SK-N-SH treated with all-trans-retinoic acid at 6 μM for 48 hours (cell line): ENCODE measurements at regions not wholly inside any gene's neighbourhood (a gene's known extent, or its start where the extent isn't known, plus 50 kb on each side); places are given as distances from the start of the nearest gene placed in this dataset.

Experiments used
- ATAC-seq: fragments of 200-7000 bp; cut with Tn5 transposase; 3 replicates; pipeline ENCODE4 v1.9.1; 2020; ENCODE audit warnings: mild to moderate bottlenecking, moderate library complexity
- ARNTL ChIP-seq: fragments of 450-650 bp; formaldehyde crosslinking; IDR thresholded peaks from 2 replicates; pipeline ENCODE4 v1.5.0; 2020; ENCODE audit warnings: low read depth, mild to moderate bottlenecking, moderate library complexity, borderline replicate concordance
- BACH2 ChIP-seq: fragments of 250-450 bp; sonication (Bioruptor Pico); IDR thresholded peaks from 2 replicates; pipeline ENCODE4 v1.9.0; 2021; ENCODE audit warnings: mild to moderate bottlenecking, borderline replicate concordance
- CREB5 ChIP-seq: fragments of 250-450 bp; sonication (Bioruptor Pico); IDR thresholded peaks from 2 replicates; pipeline ENCODE4 v1.5.1; 2020; ENCODE audit warnings: low read depth, mild to moderate bottlenecking, moderate library complexity
- CSDC2 ChIP-seq: fragments of 250-450 bp; sonication (Bioruptor Pico); IDR thresholded peaks from 2 replicates; pipeline ENCODE4 v1.5.0; 2020; ENCODE audit warnings: mild to moderate bottlenecking, moderate library complexity
- ESRRG ChIP-seq: fragments of 250-450 bp; sonication (Bioruptor Pico); IDR thresholded peaks from 2 replicates; pipeline ENCODE4 v1.6.1; 2021; ENCODE audit warnings: mild to moderate bottlenecking
- GLIS3 ChIP-seq: fragments of 250-450 bp; sonication (Bioruptor Pico); IDR thresholded peaks from 2 replicates; pipeline ENCODE4 v1.5.0; 2020; ENCODE audit warnings: mild to moderate bottlenecking, moderate library complexity
- ISL1 ChIP-seq: fragments of 250-450 bp; sonication (Bioruptor Pico); IDR thresholded peaks from 2 replicates; pipeline ENCODE4 v2.1.2; 2022; ENCODE audit warnings: mild to moderate bottlenecking, moderate library complexity
- PPARA ChIP-seq: fragments of 250-450 bp; sonication (Bioruptor Pico); IDR thresholded peaks from 2 replicates; pipeline ENCODE4 v1.5.0; 2020; ENCODE audit warnings: mild to moderate bottlenecking, borderline replicate concordance
- RARB ChIP-seq: fragments of 250-450 bp; sonication (Bioruptor Pico); IDR thresholded peaks from 2 replicates; pipeline ENCODE4 v1.8.0; 2021; ENCODE audit warnings: mild to moderate bottlenecking, moderate library complexity
- SNAI2 ChIP-seq: fragments of 250-450 bp; sonication (Bioruptor Pico); IDR thresholded peaks from 2 replicates; pipeline ENCODE4 v1.5.0; 2020; ENCODE audit warnings: mild to moderate bottlenecking, moderate library complexity
- TCF4 ChIP-seq: fragments of 250-450 bp; sonication (Bioruptor Pico); IDR thresholded peaks from 2 replicates; pipeline ENCODE4 v1.8.0; 2021; ENCODE audit warnings: mild to moderate bottlenecking, moderate library complexity, borderline replicate concordance
- TOX ChIP-seq: fragments of 250-450 bp; sonication (Bioruptor Pico); IDR thresholded peaks from 2 replicates; pipeline ENCODE4 v1.8.0; 2021; ENCODE audit warnings: mild to moderate bottlenecking, moderate library complexity, borderline replicate concordance
- ZC3H10 ChIP-seq: fragments of 250-450 bp; sonication (Bioruptor Pico); IDR thresholded peaks from 2 replicates; pipeline ENCODE4 v1.5.1; 2021; ENCODE audit warnings: mild to moderate bottlenecking, moderate library complexity
- ZFP3 ChIP-seq: fragments of 250-450 bp; sonication (Bioruptor Pico); IDR thresholded peaks from 2 replicates; pipeline ENCODE4 v1.5.0; 2020; ENCODE audit warnings: mild to moderate bottlenecking, moderate library complexity
- ZFP30 ChIP-seq: fragments of 450-650 bp; formaldehyde crosslinking; IDR thresholded peaks from 2 replicates; pipeline ENCODE4 v1.5.0; 2022; ENCODE audit warnings: mild to moderate bottlenecking, moderate library complexity
- ZNF565 ChIP-seq: fragments of 450-650 bp; formaldehyde crosslinking; conservative IDR thresholded peaks from 2 replicates; pipeline ENCODE4 v1.5.0; 2020; ENCODE audit warnings: low read depth, mild to moderate bottlenecking, moderate library complexity
- ZNF8 ChIP-seq: fragments of 450-650 bp; formaldehyde crosslinking; IDR thresholded peaks from 2 replicates; pipeline ENCODE4 v1.5.0; 2020; ENCODE audit warnings: mild to moderate bottlenecking, moderate library complexity
- TF ChIP-seq, protein P1 (sequence below): fragments of 250-450 bp; sonication (Bioruptor Pico); IDR thresholded peaks from 2 replicates; pipeline ENCODE4 v1.8.0; 2021; ENCODE audit warnings: low read depth, mild to moderate bottlenecking, moderate library complexity, borderline replicate concordance
- TF ChIP-seq, protein P2 (sequence below): fragments of 250-450 bp; sonication (Bioruptor Pico); IDR thresholded peaks from 2 replicates; pipeline ENCODE4 v1.5.0; 2020; ENCODE audit warnings: mild to moderate bottlenecking, moderate library complexity
- TF ChIP-seq, protein P3 (sequence below): fragments of 250-450 bp; sonication (Bioruptor Pico); IDR thresholded peaks from 2 replicates; pipeline ENCODE4 v1.5.1; 2021; ENCODE audit warnings: mild to moderate bottlenecking, moderate library complexity

- TF ChIP-seq CSDC2 (CRISPR knock-in tag) (no peak), BACH2 (CRISPR knock-in tag) (no peak), GLIS3 (CRISPR knock-in tag) (no peak), ZNF565 (CRISPR knock-in tag) (no peak), TCF4 (CRISPR knock-in tag) (no peak), SNAI2 (no peak), ZNF8 (CRISPR knock-in tag) (no peak), RARB (CRISPR knock-in tag) (no peak)
- ATAC-seq, result no peak
Observed at GRCh38 chr10:105973902-105974301, 1190.6 kb downstream of the SORCS1 start.

GRCh38 chr10:105973360-105973759, 1191.1 kb downstream of the SORCS1 start:
- TF ChIP-seq ZNF8 (CRISPR knock-in tag) (no peak), ZNF565 (CRISPR knock-in tag) (no peak)
- no peak for ATAC-seq

- TF ChIP-seq CSDC2 (CRISPR knock-in tag), result no peak
- TF ChIP-seq, protein P1, sequence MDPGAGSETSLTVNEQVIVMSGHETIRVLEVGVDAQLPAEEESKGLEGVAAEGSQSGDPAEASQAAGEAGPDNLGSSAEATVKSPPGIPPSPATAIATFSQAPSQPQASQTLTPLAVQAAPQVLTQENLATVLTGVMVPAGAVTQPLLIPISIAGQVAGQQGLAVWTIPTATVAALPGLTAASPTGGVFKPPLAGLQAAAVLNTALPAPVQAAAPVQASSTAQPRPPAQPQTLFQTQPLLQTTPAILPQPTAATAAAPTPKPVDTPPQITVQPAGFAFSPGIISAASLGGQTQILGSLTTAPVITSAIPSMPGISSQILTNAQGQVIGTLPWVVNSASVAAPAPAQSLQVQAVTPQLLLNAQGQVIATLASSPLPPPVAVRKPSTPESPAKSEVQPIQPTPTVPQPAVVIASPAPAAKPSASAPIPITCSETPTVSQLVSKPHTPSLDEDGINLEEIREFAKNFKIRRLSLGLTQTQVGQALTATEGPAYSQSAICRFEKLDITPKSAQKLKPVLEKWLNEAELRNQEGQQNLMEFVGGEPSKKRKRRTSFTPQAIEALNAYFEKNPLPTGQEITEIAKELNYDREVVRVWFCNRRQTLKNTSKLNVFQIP (CRISPR knock-in tag), result no peak
- no peak for TF ChIP-seq TCF4 (CRISPR knock-in tag)
- TF ChIP-seq ZFP3 (CRISPR knock-in tag), result no peak
- TF ChIP-seq SNAI2, result no peak
- no peak for TF ChIP-seq ZNF565 (CRISPR knock-in tag)
- TF ChIP-seq, protein P2, sequence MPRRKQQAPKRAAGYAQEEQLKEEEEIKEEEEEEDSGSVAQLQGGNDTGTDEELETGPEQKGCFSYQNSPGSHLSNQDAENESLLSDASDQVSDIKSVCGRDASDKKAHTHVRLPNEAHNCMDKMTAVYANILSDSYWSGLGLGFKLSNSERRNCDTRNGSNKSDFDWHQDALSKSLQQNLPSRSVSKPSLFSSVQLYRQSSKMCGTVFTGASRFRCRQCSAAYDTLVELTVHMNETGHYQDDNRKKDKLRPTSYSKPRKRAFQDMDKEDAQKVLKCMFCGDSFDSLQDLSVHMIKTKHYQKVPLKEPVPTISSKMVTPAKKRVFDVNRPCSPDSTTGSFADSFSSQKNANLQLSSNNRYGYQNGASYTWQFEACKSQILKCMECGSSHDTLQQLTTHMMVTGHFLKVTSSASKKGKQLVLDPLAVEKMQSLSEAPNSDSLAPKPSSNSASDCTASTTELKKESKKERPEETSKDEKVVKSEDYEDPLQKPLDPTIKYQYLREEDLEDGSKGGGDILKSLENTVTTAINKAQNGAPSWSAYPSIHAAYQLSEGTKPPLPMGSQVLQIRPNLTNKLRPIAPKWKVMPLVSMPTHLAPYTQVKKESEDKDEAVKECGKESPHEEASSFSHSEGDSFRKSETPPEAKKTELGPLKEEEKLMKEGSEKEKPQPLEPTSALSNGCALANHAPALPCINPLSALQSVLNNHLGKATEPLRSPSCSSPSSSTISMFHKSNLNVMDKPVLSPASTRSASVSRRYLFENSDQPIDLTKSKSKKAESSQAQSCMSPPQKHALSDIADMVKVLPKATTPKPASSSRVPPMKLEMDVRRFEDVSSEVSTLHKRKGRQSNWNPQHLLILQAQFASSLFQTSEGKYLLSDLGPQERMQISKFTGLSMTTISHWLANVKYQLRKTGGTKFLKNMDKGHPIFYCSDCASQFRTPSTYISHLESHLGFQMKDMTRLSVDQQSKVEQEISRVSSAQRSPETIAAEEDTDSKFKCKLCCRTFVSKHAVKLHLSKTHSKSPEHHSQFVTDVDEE (CRISPR knock-in tag), result no peak
- TF ChIP-seq BACH2 (CRISPR knock-in tag), result no peak
- no peak for TF ChIP-seq ZNF8 (CRISPR knock-in tag)
- TF ChIP-seq, protein P3, sequence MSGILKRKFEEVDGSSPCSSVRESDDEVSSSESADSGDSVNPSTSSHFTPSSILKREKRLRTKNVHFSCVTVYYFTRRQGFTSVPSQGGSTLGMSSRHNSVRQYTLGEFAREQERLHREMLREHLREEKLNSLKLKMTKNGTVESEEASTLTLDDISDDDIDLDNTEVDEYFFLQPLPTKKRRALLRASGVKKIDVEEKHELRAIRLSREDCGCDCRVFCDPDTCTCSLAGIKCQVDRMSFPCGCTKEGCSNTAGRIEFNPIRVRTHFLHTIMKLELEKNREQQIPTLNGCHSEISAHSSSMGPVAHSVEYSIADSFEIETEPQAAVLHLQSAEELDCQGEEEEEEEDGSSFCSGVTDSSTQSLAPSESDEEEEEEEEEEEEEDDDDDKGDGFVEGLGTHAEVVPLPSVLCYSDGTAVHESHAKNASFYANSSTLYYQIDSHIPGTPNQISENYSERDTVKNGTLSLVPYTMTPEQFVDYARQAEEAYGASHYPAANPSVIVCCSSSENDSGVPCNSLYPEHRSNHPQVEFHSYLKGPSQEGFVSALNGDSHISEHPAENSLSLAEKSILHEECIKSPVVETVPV, result no peak
- TF ChIP-seq ISL1 (CRISPR knock-in tag), result no peak
- TF ChIP-seq ZFP30, result no peak
- no peak for TF ChIP-seq PPARA (CRISPR knock-in tag)
- TF ChIP-seq ZC3H10 (CRISPR knock-in tag), result no peak
- no peak for TF ChIP-seq TOX (CRISPR knock-in tag)
- no peak for TF ChIP-seq ARNTL (CRISPR knock-in tag)
- no peak for TF ChIP-seq CREB5 (CRISPR knock-in tag)
- no peak for TF ChIP-seq RARB (CRISPR knock-in tag)
- TF ChIP-seq, all 23 proteins: peak for 0
- no peak for ATAC-seq
Observed at GRCh38 chr10:105971460-105971859, 1193.0 kb downstream of the SORCS1 start.

DNA sequence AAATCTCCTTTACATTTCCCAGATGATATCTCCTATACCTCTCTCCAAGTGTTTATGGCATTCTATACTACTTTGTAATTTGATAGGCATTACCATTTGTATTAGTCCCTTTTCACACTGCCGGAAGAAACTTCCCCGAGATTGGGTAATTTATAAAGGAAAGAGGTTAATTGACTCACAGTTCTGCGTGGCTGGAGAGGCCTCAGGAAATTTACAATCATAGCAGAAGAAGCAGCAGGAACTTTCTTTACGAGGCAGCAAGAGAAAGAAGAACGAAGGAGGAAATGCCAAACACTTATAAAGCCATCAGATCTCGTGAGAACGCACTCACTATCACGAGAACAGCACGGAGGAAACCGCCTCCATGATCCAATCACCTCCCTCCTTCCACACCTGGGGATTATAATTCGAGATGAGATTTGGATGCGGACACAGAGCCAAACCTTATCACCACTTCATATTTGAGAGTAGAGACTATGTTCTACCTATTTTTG, 1194.6 kb downstream of the SORCS1 start:
- TF ChIP-seq SNAI2 (no peak), CSDC2 (CRISPR knock-in tag) (no peak), PPARA (CRISPR knock-in tag) (no peak), ZFP30 (no peak), RARB (CRISPR knock-in tag) (no peak), TOX (CRISPR knock-in tag) (no peak), ESRRG (CRISPR knock-in tag) (no peak)
- TF ChIP-seq, all 23 proteins: peak for 0
- no peak for ATAC-seq
